ENCODE measurements at regions not wholly inside any gene's neighbourhood (a gene's known extent, or its start where the extent isn't known, plus 50 kb on each side); places are given as distances from the start of the nearest gene placed in this dataset.

- no peak for TF ChIP-seq POLR2AphosphoS5 (IDR thresholded peaks at IDR 0.05)
- intact Hi-C loops (cut with DNase I; ENCODE audit: low total_unique reads) = no loop called here
- Histone ChIP-seq H3K27me3 (replicated peaks in 1 of 7) (no peaks in the 10 kb centered on the region), H3K4me3 (no peak overlapping the region), H3K9me3 (no peaks in the 10 kb centered on the region), H3K36me3 (no peaks in the 10 kb centered on the region), H3K4me1 (peaks cover 6 to 25% (median 17%) of the 10 kb centered on the region in 6 donors), H3K27ac (peak overlapping the region in 3 of 8 donors; percentile 19 to 34 (median 32))
- DNase-seq = peak; percentile 83
- 36 to 41% (median 39%) methylated on average over 6 to 8 of the region's 8 CpGs for WGBS, 5 donors
These were observed 191.2 kb downstream of the PIK3R1 start for GRCh38 chr5:68406767-68407241.

GRCh38 chr5:68407311-68408239 is 192.0 kb downstream of the PIK3R1 start:
- WGBS, 5 donors = 32 to 46% (median 39%) methylated on average over 6 of the region's 6 CpGs
- intact Hi-C loops (cut with DNase I; ENCODE audit: low total_unique reads) = no loop called here
- peaks cover 6 to 25% (median 17%) of the 10 kb centered on the region in 6 donors for H3K4me1 ChIP-seq
- H3K36me3 ChIP-seq = no peaks in the 10 kb centered on the region
- TF ChIP-seq CTCF (IDR thresholded peaks at IDR 0.05 in 8 of 11, conservative IDR thresholded peaks at IDR 0.05 in 3 of 11) (no peak), POLR2AphosphoS5 (IDR thresholded peaks at IDR 0.05) (no peak), POLR2A (IDR thresholded peaks at IDR 0.05) (no peak)
- DNase-seq = no peak
- peak overlapping the region in 1 of 8 donors; percentile 34 for H3K27ac ChIP-seq
- H3K27me3 ChIP-seq (replicated peaks in 1 of 7) = no peaks in the 10 kb centered on the region
- H3K9me3 ChIP-seq = no peaks in the 10 kb centered on the region
- H3K4me3 ChIP-seq = no peak overlapping the region

- H3K27ac ChIP-seq = no peak overlapping the region
- H3K9me3 ChIP-seq = no peaks in the 10 kb centered on the region
- no peaks in the 10 kb centered on the region for H3K27me3 ChIP-seq (replicated peaks in 1 of 7)
- WGBS, 5 donors = 69 to 79% (median 77%) methylated on average over 3 of the region's 3 CpGs
- intact Hi-C loops (cut with DNase I; ENCODE audit: low total_unique reads) = no loop called here
- TF ChIP-seq POLR2AphosphoS5 (IDR thresholded peaks at IDR 0.05) (no peak), CTCF (IDR thresholded peaks at IDR 0.05 in 8 of 11, conservative IDR thresholded peaks at IDR 0.05 in 3 of 11) (no peak), POLR2A (IDR thresholded peaks at IDR 0.05) (no peak)
- H3K4me1 ChIP-seq = peaks cover 6 to 25% (median 17%) of the 10 kb centered on the region in 6 donors
- H3K4me3 ChIP-seq = no peak overlapping the region
- no peaks in the 10 kb centered on the region for H3K36me3 ChIP-seq
- DNase-seq = no peak
These were observed 192.9 kb downstream of the PIK3R1 start for GRCh38 chr5:68408345-68408871.

- H3K4me3 ChIP-seq = no peak overlapping the region
- no peak for DNase-seq
- no peaks in the 10 kb centered on the region for H3K9me3 ChIP-seq
- H3K27me3 ChIP-seq (replicated peaks in 1 of 7) = no peaks in the 10 kb centered on the region
- no peak for TF ChIP-seq CTCF (IDR thresholded peaks at IDR 0.05 in 8 of 11, conservative IDR thresholded peaks at IDR 0.05 in 3 of 11)
- TF ChIP-seq POLR2AphosphoS5 (IDR thresholded peaks at IDR 0.05) = no peak
- TF ChIP-seq POLR2A (IDR thresholded peaks at IDR 0.05) = no peak
- WGBS, 5 donors = 94 to 97% (median 97%) methylated on average over 3 of the region's 3 CpGs
- no peaks in the 10 kb centered on the region for H3K36me3 ChIP-seq
- H3K4me1 ChIP-seq = peaks cover 6 to 25% (median 17%) of the 10 kb centered on the region in 6 donors
- H3K27ac ChIP-seq = no peak overlapping the region
- intact Hi-C loops (cut with DNase I; ENCODE audit: low total_unique reads) = no loop called here
These were observed 193.7 kb downstream of the PIK3R1 start for GRCh38 chr5:68409259-68409658.
